Upper lobe of left lung (tissue), 6 donors: ENCODE measurements at regions not wholly inside any gene's neighbourhood (a gene's known extent, or its start where the extent isn't known, plus 50 kb on each side); places are given as distances from the start of the nearest gene placed in this dataset.

ENCODE experiments used
- ATAC-seq, 2 donors: fragments of 200-7000 bp; cut with Tn5 transposase; one replicate each; pipeline ENCODE4 v1.9.1; 2022; ENCODE audit warnings: mild to moderate bottlenecking in 2 of 2, moderate library complexity in 2 of 2; ENCODE audit not compliant: low FRiP score in 2 of 2
- DNase-seq, 2 donors: peaks; one replicate each; pipeline ENCODE4 v3.0.0-alpha.2; 2019 to 2020
- H3K27ac ChIP-seq, 4 donors: fragments of 200-600 bp; sonication (generic); one replicate each; pipeline ENCODE4 v1.5.1; 2016 to 2019
- H3K27me3 ChIP-seq, 4 donors: fragments of 200-600 bp; sonication (generic); one replicate each; pipeline ENCODE4 v1.5.1; 2017 to 2019
- H3K36me3 ChIP-seq, 4 donors: fragments of 200-600 bp; sonication (generic); one replicate each; pipeline ENCODE4 v1.5.1; 2016 to 2019
- H3K4me1 ChIP-seq, 4 donors: fragments of 200-600 bp; sonication (generic); one replicate each; pipeline ENCODE4 v1.5.1; 2018 to 2019
- H3K4me3 ChIP-seq, 4 donors: fragments of 200-600 bp; sonication (generic); one replicate each; pipeline ENCODE4 v1.5.1; 2017 to 2019; ENCODE audit warnings: mild to moderate bottlenecking in 2 of 4, moderate library complexity in 1 of 4
- H3K9me3 ChIP-seq, 4 donors: fragments of 200-600 bp; sonication (generic); one replicate each; pipeline ENCODE4 v1.5.1; 2018 to 2019
- EP300 ChIP-seq, 4 donors: sonication (generic); formaldehyde crosslinking; IDR thresholded peaks; one replicate each; pipeline ENCODE4 v1.5.1; 2017; ENCODE audit warnings: antibody characterized with exemption in 4 of 4, control low read depth in 2 of 4
- POLR2A ChIP-seq, 4 donors: fragments of 450-650 bp; IDR thresholded peaks; one replicate each; pipeline ENCODE4 v1.5.1; 2016 to 2017; ENCODE audit warnings: antibody characterized with exemption in 4 of 4, mild to moderate bottlenecking in 2 of 4
- POLR2AphosphoS5 ChIP-seq, 2 donors: sonication (generic); formaldehyde crosslinking; IDR thresholded peaks; one replicate each; pipeline ENCODE4 v1.5.1; 2017; ENCODE audit warnings: antibody characterized with exemption in 2 of 2
- WGBS, 2 donors: methylation state at CpG; one replicate each; pipeline ENCODE4 v1.1.5; 2017 to 2018; 5-methylcytosine and 5-hydroxymethylcytosine counted together
- TF ChIP-seq, protein P1 (sequence below), 6 experiments: fragments of 450-650 bp in 4 of 6; fragments of 200-600 bp in 2 of 6; sonication (generic) in 2 of 6; IDR thresholded peaks; one replicate each; pipeline ENCODE4 v1.5.1; 2016 to 2019; ENCODE audit warnings: antibody characterized with exemption in 6 of 6
- donor health status: DM: no; HTN: no; CAD: no; lungs with moderate emphysema.
- donor health status: DM: no; HTN: yes; CAD: no; lungs with severe emphysema.

DNA sequence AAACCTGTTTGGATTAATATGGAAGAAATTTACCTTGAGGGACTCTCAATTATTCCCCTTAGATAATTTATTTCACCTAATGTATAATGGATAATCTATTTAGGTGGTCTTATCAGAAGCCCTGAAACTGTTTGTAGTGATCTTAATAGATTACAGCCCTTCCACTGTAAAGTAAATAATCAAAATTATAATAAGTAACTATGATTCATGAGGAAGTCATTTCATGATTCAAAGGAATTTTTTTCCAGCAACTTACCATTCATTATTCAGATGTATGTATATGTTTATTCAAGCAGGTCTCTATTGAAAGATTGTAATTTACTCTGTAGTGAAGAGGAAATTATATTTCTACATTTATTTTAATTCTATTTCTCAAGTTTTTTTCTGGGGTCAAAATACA, 250.6 kb upstream of the ROBO1 start:
- ATAC-seq (no peak), DNase-seq (no peak)
- Histone ChIP-seq H3K9me3 (no peaks in the 10 kb centered on the region), H3K36me3 (no peaks in the 10 kb centered on the region), H3K27me3 (no peaks in the 10 kb centered on the region), H3K4me3 (no peak overlapping the region), H3K27ac (no peak overlapping the region), H3K4me1 (no peaks in the 10 kb centered on the region)
- TF ChIP-seq, protein P1, sequence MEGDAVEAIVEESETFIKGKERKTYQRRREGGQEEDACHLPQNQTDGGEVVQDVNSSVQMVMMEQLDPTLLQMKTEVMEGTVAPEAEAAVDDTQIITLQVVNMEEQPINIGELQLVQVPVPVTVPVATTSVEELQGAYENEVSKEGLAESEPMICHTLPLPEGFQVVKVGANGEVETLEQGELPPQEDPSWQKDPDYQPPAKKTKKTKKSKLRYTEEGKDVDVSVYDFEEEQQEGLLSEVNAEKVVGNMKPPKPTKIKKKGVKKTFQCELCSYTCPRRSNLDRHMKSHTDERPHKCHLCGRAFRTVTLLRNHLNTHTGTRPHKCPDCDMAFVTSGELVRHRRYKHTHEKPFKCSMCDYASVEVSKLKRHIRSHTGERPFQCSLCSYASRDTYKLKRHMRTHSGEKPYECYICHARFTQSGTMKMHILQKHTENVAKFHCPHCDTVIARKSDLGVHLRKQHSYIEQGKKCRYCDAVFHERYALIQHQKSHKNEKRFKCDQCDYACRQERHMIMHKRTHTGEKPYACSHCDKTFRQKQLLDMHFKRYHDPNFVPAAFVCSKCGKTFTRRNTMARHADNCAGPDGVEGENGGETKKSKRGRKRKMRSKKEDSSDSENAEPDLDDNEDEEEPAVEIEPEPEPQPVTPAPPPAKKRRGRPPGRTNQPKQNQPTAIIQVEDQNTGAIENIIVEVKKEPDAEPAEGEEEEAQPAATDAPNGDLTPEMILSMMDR (IDR thresholded peaks at IDR 0.05), result no peak
- TF ChIP-seq POLR2A (IDR thresholded peaks at IDR 0.05) (no peak), EP300 (IDR thresholded peaks at IDR 0.05) (no peak), POLR2AphosphoS5 (IDR thresholded peaks at IDR 0.05) (no peak)

DNA sequence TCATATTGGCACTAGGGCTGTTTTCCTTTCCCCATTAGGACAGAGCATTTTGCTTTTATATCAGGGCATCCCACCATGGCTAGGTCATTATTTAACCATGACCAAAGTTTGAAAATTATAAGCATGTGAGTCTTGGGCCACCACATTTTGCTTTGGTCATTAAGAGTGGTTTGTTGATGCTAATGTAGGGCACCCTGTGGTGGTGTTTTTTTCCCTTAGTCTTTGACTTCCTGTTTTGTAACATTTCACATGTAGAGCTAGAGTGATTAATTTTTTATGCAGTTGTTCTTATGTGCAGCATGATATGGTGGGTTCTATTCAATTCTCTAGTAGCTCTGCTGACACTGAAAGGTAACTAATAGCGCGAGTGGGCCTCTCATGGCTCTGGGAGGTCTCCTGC, 249.6 kb upstream of the ROBO1 start:
- TF ChIP-seq, protein P1 (IDR thresholded peaks at IDR 0.05), result no peak
- TF ChIP-seq POLR2A (IDR thresholded peaks at IDR 0.05), result no peak
- no peak for TF ChIP-seq POLR2AphosphoS5 (IDR thresholded peaks at IDR 0.05)
- TF ChIP-seq EP300 (IDR thresholded peaks at IDR 0.05), result no peak
- no peak overlapping the region for H3K4me3 ChIP-seq
- WGBS, 2 donors, result 88 to 94% methylated on average over 2 of the region's 2 CpGs
- ATAC-seq (no peak), DNase-seq (no peak)
- no peaks in the 10 kb centered on the region for H3K27me3 ChIP-seq
- no peaks in the 10 kb centered on the region for H3K36me3 ChIP-seq
- H3K4me1 ChIP-seq, result no peaks in the 10 kb centered on the region
- no peak overlapping the region for H3K27ac ChIP-seq
- no peaks in the 10 kb centered on the region for H3K9me3 ChIP-seq

DNA sequence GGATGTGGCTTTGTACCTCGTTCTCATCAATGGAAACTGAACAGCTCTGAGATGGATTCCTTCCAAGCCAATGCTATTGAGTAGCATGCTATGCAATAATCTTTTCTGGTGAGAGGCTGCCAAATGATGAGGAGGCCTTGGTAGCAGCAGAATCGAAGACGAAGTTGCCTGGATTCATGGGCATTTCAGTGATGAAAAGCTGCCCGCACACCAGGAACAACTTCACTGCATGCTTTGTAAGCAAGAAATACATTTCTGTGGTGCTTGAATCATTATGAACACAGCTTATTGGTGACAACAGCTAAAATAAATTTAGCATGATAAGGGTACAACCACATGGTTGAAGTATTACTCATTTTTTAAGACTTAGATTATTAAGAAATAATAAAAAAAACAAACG, 246.8 kb upstream of the ROBO1 start:
- TF ChIP-seq POLR2A (IDR thresholded peaks at IDR 0.05), result no peak
- TF ChIP-seq POLR2AphosphoS5 (IDR thresholded peaks at IDR 0.05), result no peak
- TF ChIP-seq, protein P1 (IDR thresholded peaks at IDR 0.05), result no peak
- no peak for TF ChIP-seq EP300 (IDR thresholded peaks at IDR 0.05)
- Histone ChIP-seq H3K4me1 (no peaks in the 10 kb centered on the region), H3K4me3 (no peak overlapping the region), H3K27me3 (no peaks in the 10 kb centered on the region), H3K9me3 (no peaks in the 10 kb centered on the region), H3K36me3 (no peaks in the 10 kb centered on the region), H3K27ac (no peak overlapping the region)
- no peak for DNase-seq
- no peak for ATAC-seq
- WGBS, 2 donors, result 70 to 84% methylated on average over 5 of the region's 5 CpGs

DNA sequence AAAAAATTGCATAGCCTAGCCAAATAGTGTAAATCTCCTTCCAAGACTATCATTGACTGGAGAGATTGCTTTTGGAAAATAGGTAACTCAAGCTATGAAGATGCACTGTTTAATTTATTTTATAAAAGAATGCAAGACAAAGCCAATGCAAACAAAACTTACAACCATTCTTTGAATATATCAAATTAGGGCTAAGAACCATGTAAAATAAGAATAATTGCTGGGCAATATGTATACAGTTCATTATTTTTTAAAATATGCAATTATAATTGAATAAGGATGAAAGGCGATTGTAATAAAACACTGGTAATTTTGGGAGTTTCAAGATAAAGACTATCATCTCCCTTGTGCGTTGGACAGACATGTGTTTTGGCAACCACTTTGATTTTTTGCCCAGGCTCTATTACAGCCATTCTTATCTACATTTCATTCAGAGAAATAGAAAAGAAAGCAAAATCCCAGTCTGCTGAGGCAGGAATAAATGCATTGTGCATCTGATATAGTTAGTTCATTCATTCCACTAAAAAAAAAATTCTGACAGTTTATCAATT, 242.3 kb upstream of the ROBO1 start:
- no peak for ATAC-seq
- no peak overlapping the region for H3K27ac ChIP-seq
- no peak overlapping the region for H3K4me3 ChIP-seq
- no peaks in the 10 kb centered on the region for H3K9me3 ChIP-seq
- H3K36me3 ChIP-seq, result no peaks in the 10 kb centered on the region
- no peaks in the 10 kb centered on the region for H3K27me3 ChIP-seq
- no peak for DNase-seq
- TF ChIP-seq POLR2A (IDR thresholded peaks at IDR 0.05) (no peak), POLR2AphosphoS5 (IDR thresholded peaks at IDR 0.05) (no peak), EP300 (IDR thresholded peaks at IDR 0.05) (no peak)
- TF ChIP-seq, protein P1 (IDR thresholded peaks at IDR 0.05), result no peak
- 64 to 71% methylated on average over 2 of the region's 2 CpGs for WGBS, 2 donors
- H3K4me1 ChIP-seq, result no peaks in the 10 kb centered on the region

DNA sequence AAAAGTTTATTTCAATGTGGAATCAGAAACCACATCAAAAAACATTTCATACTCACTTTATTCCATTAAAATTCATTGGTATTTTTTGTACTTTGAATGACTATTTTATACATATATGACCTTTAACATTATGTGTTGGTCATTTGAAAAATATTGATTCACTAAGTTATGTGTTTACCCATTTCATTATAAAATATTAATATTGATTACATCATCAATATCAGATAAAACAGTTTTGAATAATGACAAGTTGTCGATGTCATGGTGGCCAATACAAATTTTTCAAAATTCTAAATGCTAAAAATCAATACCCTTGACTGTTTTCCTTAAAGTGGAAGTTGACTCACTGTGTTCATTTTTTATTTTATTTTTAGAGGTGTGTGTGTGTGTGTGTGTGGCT, 239.7 kb upstream of the ROBO1 start:
- no peaks in the 10 kb centered on the region for H3K27me3 ChIP-seq
- DNase-seq (no peak), ATAC-seq (no peak)
- no peaks in the 10 kb centered on the region for H3K9me3 ChIP-seq
- no peak overlapping the region for H3K4me3 ChIP-seq
- 95 to 98% methylated on average over 1 of the region's 1 CpG for WGBS, 2 donors
- TF ChIP-seq EP300 (IDR thresholded peaks at IDR 0.05), result no peak
- no peak for TF ChIP-seq POLR2AphosphoS5 (IDR thresholded peaks at IDR 0.05)
- TF ChIP-seq POLR2A (IDR thresholded peaks at IDR 0.05), result no peak
- no peak overlapping the region for H3K27ac ChIP-seq
- H3K36me3 ChIP-seq, result no peaks in the 10 kb centered on the region
- H3K4me1 ChIP-seq, result no peaks in the 10 kb centered on the region
